ENCODE measurements at regions not wholly inside any gene's neighbourhood (a gene's known extent, or its start where the extent isn't known, plus 50 kb on each side); places are given as distances from the start of the nearest gene placed in this dataset.

- TF ChIP-seq CTCF (conservative IDR thresholded peaks at IDR 0.05) (no peak), EZH2 (IDR thresholded peaks at IDR 0.05; ENCODE audit: low read depth) (no peak)
These were observed 466.5 kb downstream of the UQCRFS1 start for GRCh38 chr19:28746478-28746877.

Measured in PC-9 (cell line).